ENCODE measurements at regions not wholly inside any gene's neighbourhood (a gene's known extent, or its start where the extent isn't known, plus 50 kb on each side); places are given as distances from the start of the nearest gene placed in this dataset.

GRCh38 chr4:180625653-180626052 is 1617.5 kb upstream of the TENM3 start:
- 82 to 84% methylated on average over 3 of the region's 3 CpGs for WGBS, 2 donors
- ATAC-seq = no peak

GRCh38 chr4:180630012-180630665 is 1613.1 kb upstream of the TENM3 start:
- DNase-seq (no peak), ATAC-seq (no peak)
- peaks cover 0 to 1% (median 0%) of the 10 kb centered on the region in 11 donors for H3K9me3 ChIP-seq
- H3K4me1 ChIP-seq = no peaks in the 10 kb centered on the region
- H3K27me3 ChIP-seq = no peaks in the 10 kb centered on the region
- whole genome bisulfite sequencing, 2 donors = 60 to 72% methylated on average over 3 of the region's 3 CpGs
- intact Hi-C loops (cut with DNase I) = no loop called here
- no peak overlapping the region for H3K4me3 ChIP-seq
- H3K27ac ChIP-seq = no peak overlapping the region
- TF ChIP-seq CTCF (IDR thresholded peaks at IDR 0.05) = no peak
- no peaks in the 10 kb centered on the region for H3K36me3 ChIP-seq

More at GRCh38 chr4:180625653-180626052, 1617.5 kb upstream of the TENM3 start:
- TF ChIP-seq CTCF (IDR thresholded peaks at IDR 0.05) = no peak
- Histone ChIP-seq H3K9me3 (no peaks in the 10 kb centered on the region), H3K36me3 (no peaks in the 10 kb centered on the region), H3K27ac (no peak overlapping the region), H3K27me3 (no peaks in the 10 kb centered on the region), H3K4me1 (no peaks in the 10 kb centered on the region), H3K4me3 (no peak overlapping the region)
- intact Hi-C loops (cut with DNase I) = no loop called here
- no peak for DNase-seq

GRCh38 chr4:180634306-180634705 is 1608.9 kb upstream of the TENM3 start:
- peaks cover 0 to 1% (median 0%) of the 10 kb centered on the region in 11 donors for H3K9me3 ChIP-seq
- H3K27me3 ChIP-seq = no peaks in the 10 kb centered on the region
- H3K4me1 ChIP-seq = no peaks in the 10 kb centered on the region
- H3K27ac ChIP-seq = no peak overlapping the region
- no peaks in the 10 kb centered on the region for H3K36me3 ChIP-seq
- no peak for DNase-seq
- 26 to 33% methylated on average over 1 of the region's 1 CpG for WGBS, 2 donors
- H3K4me3 ChIP-seq = no peak overlapping the region
- intact Hi-C loops (cut with DNase I) = no loop called here
- ATAC-seq = no peak
- no peak for TF ChIP-seq CTCF (IDR thresholded peaks at IDR 0.05)

- Histone ChIP-seq H3K9me3 (peaks cover 0 to 1% (median 0%) of the 10 kb centered on the region in 11 donors), H3K27me3 (no peaks in the 10 kb centered on the region), H3K4me3 (no peak overlapping the region), H3K36me3 (no peaks in the 10 kb centered on the region), H3K4me1 (no peaks in the 10 kb centered on the region), H3K27ac (no peak overlapping the region)
- intact Hi-C loops (cut with DNase I) = no loop called here
- no peak for TF ChIP-seq CTCF (IDR thresholded peaks at IDR 0.05)
- WGBS, 2 donors = 64 to 66% methylated on average over 8 of the region's 8 CpGs
- no peak for ATAC-seq
- DNase-seq = no peak
Observed at GRCh38 chr4:180635281-180635680, 1607.9 kb upstream of the TENM3 start.
